HL-60/S4 treated with retinoic acid at 250 ng/mL for 4 days and 3 days (cell line): ENCODE measurements at regions not wholly inside any gene's neighbourhood (a gene's known extent, or its start where the extent isn't known, plus 50 kb on each side); places are given as distances from the start of the nearest gene placed in this dataset.

Source experiments
- in situ Hi-C: fragments of 300-500 bp; cut with MboI; formaldehyde crosslinking; loops from 2 replicates; pipeline ENCODE4 v1.7.0; 2022; ENCODE audit warnings: low sequenced_read_pairs

GRCh38 chr18:22613058-22613690, 195.5 kb upstream of the CTAGE1 start:
- in situ Hi-C loops, result no loop called here

GRCh38 chr18:22613788-22614187, 196.1 kb upstream of the CTAGE1 start:
- in situ Hi-C loops, result no loop called here

- in situ Hi-C loops, result no loop called here
Observed at GRCh38 chr18:22623513-22623912, 205.8 kb upstream of the CTAGE1 start.

- in situ Hi-C loops, result no loop called here
Observed at GRCh38 chr18:22624176-22624575, 206.5 kb upstream of the CTAGE1 start.

GRCh38 chr18:22625406-22625805, 207.7 kb upstream of the CTAGE1 start:
- in situ Hi-C loops, result no loop called here

- in situ Hi-C loops, result no loop called here
Observed at GRCh38 chr18:22626771-22627170, 209.1 kb upstream of the CTAGE1 start.

- in situ Hi-C loops, result no loop called here
Observed at GRCh38 chr18:22627506-22627905, 209.8 kb upstream of the CTAGE1 start.

- in situ Hi-C loops, result no loop called here
Observed at GRCh38 chr18:22628795-22629510, 211.2 kb upstream of the CTAGE1 start.

- in situ Hi-C loops, result no loop called here
Observed at GRCh38 chr18:22630980-22631379, 213.3 kb upstream of the CTAGE1 start.

- in situ Hi-C loops, result no loop called here
Observed at GRCh38 chr18:22632191-22632590, 214.5 kb upstream of the CTAGE1 start.

GRCh38 chr18:22634464-22634863, 216.7 kb upstream of the CTAGE1 start:
- in situ Hi-C loops, result no loop called here

- in situ Hi-C loops, result no loop called here
Observed at GRCh38 chr18:22637787-22638186, 220.1 kb upstream of the CTAGE1 start.

- in situ Hi-C loops, result no loop called here
Observed at GRCh38 chr18:22639026-22639463, 221.3 kb upstream of the CTAGE1 start.

GRCh38 chr18:22639561-22639960, 221.8 kb upstream of the CTAGE1 start:
- in situ Hi-C loops, result no loop called here

- in situ Hi-C loops, result no loop called here
Observed at GRCh38 chr18:22640281-22640842, 222.6 kb upstream of the CTAGE1 start.

- in situ Hi-C loops, result no loop called here
Observed at GRCh38 chr18:22641958-22642357, 224.2 kb upstream of the CTAGE1 start.

- in situ Hi-C loops, result no loop called here
Observed at GRCh38 chr18:22643731-22644130, 226.0 kb upstream of the CTAGE1 start.

GRCh38 chr18:22650247-22650646, 232.5 kb upstream of the CTAGE1 start:
- in situ Hi-C loops, result no loop called here

- in situ Hi-C loops, result no loop called here
Observed at GRCh38 chr18:22657619-22658018, 239.9 kb upstream of the CTAGE1 start.

GRCh38 chr18:22658318-22658717, 240.6 kb upstream of the CTAGE1 start:
- in situ Hi-C loops, result no loop called here

- in situ Hi-C loops, result no loop called here
Observed at GRCh38 chr18:22663378-22663777, 245.7 kb upstream of the CTAGE1 start.

GRCh38 chr18:22666411-22666940, 248.8 kb upstream of the CTAGE1 start:
- in situ Hi-C loops, result no loop called here
